Transverse colon (tissue), 4 donors: ENCODE measurements at regions not wholly inside any gene's neighbourhood (a gene's known extent, or its start where the extent isn't known, plus 50 kb on each side); places are given as distances from the start of the nearest gene placed in this dataset.

ENCODE experiments used
- CTCF ChIP-seq, 5 experiments: fragments of 200-600 bp in 3 of 5; fragments of 450-650 bp in 2 of 5; sonication (generic) in 3 of 5; IDR thresholded peaks; 1 replicate in 2 of 5; 2 replicates in 3 of 5; pipeline ENCODE4 v1.5.1; 2016 to 2017; ENCODE audit warnings: antibody characterized with exemption in 5 of 5, inconsistent platforms in 3 of 5, mild to moderate bottlenecking in 2 of 5, moderate library complexity in 1 of 5
- POLR2A ChIP-seq: fragments of 450-650 bp; IDR thresholded peaks from one replicate; pipeline ENCODE4 v1.6.1; 2016; ENCODE audit warnings: antibody characterized with exemption, mild to moderate bottlenecking, moderate library complexity
- POLR2AphosphoS5 ChIP-seq, 3 donors: sonication (generic); formaldehyde crosslinking; IDR thresholded peaks; one replicate each; pipeline ENCODE4 v1.6.1; 2016; ENCODE audit warnings: antibody characterized with exemption in 3 of 3

GRCh38 chr1:98081944-98082343 lies 161.1 kb upstream of the DPYD start:
- TF ChIP-seq CTCF (IDR thresholded peaks at IDR 0.05), result no peak
- no peak for TF ChIP-seq POLR2A
- no peak for TF ChIP-seq POLR2AphosphoS5 (IDR thresholded peaks at IDR 0.05)
